ENCODE measurements at regions not wholly inside any gene's neighbourhood (a gene's known extent, or its start where the extent isn't known, plus 50 kb on each side); places are given as distances from the start of the nearest gene placed in this dataset.

DNA sequence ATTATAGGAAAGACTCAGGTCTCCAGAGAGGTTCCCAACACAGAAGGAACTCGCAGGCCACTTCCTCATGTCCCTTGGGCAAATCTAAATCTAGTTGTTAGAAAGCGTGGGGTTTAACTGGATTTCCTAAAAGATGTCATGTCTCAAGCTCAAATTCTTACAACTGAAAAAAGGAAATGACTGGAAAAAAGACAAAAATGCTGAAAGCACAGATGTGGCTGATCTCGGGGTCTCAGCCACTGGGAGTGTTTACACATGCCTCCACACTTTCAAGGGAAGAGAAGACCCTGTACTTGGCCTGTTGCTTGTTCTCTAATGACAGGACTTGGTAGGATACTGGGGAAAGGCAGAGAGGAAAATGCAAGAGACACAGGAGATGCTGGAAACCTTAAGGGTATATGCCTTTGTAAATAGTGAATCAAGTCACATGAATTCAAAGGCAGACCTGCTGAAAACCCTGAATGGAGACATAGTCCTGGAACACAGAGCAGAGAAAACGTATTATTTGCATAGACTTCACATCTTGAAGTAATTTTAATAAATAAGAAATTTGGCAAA is 160.9 kb upstream of the MEIS1 start:
- Histone ChIP-seq H3K36me3 (no peaks in the 10 kb centered on the region), H3K4me1 (no peaks in the 10 kb centered on the region), H3K9me3 (no peaks in the 10 kb centered on the region), H3K27ac (no peak overlapping the region), H3K27me3 (no peaks in the 10 kb centered on the region), H3K4me3 (no peak overlapping the region)
- DNase-seq (ENCODE audit: low spot score in 2 of 2), result no peak
- WGBS, result 72% methylated on average over 4 of the region's 4 CpGs
- TF ChIP-seq POLR2A (IDR thresholded peaks at IDR 0.05), result no peak
- TF ChIP-seq CTCF (IDR thresholded peaks at IDR 0.05), result no peak
- no peak for TF ChIP-seq EP300 (IDR thresholded peaks at IDR 0.05)
- TF ChIP-seq POLR2AphosphoS5 (IDR thresholded peaks at IDR 0.05), result no peak

DNA sequence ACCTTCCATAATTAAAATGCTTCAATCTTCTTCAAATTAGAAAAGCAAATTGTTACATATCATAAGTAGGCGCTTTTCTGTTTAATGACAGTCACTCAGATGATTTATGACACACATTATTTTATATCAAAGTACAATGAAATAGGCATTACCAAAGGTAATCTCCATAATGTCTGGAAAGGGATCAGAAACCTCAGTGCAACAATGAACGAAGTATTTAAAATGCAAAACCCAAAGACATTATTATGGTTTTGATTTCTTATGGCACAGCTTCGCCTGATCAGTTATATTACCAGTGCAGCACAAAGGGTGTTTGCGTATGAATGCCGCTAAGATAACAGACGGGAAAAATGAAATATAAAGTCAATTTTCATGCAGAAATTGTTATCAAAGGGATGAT is 162.2 kb upstream of the MEIS1 start:
- Histone ChIP-seq H3K27me3 (no peaks in the 10 kb centered on the region), H3K36me3 (no peaks in the 10 kb centered on the region), H3K27ac (no peak overlapping the region), H3K4me1 (no peaks in the 10 kb centered on the region), H3K4me3 (no peak overlapping the region), H3K9me3 (no peaks in the 10 kb centered on the region)
- 94% methylated on average over 6 of the region's 6 CpGs for WGBS
- TF ChIP-seq CTCF (IDR thresholded peaks at IDR 0.05), result no peak
- no peak for TF ChIP-seq POLR2A (IDR thresholded peaks at IDR 0.05)
- TF ChIP-seq EP300 (IDR thresholded peaks at IDR 0.05), result no peak
- TF ChIP-seq POLR2AphosphoS5 (IDR thresholded peaks at IDR 0.05), result no peak
- no peak for DNase-seq (ENCODE audit: low spot score in 2 of 2)

- no peaks in the 10 kb centered on the region for H3K36me3 ChIP-seq
- no peak for DNase-seq (ENCODE audit: low spot score in 2 of 2)
- TF ChIP-seq POLR2AphosphoS5 (IDR thresholded peaks at IDR 0.05) (no peak), POLR2A (IDR thresholded peaks at IDR 0.05) (no peak), EP300 (IDR thresholded peaks at IDR 0.05) (no peak), CTCF (IDR thresholded peaks at IDR 0.05) (no peak)
- no peaks in the 10 kb centered on the region for H3K27me3 ChIP-seq
- H3K4me3 ChIP-seq, result no peak overlapping the region
- no peak overlapping the region for H3K27ac ChIP-seq
- no peaks in the 10 kb centered on the region for H3K4me1 ChIP-seq
- no peaks in the 10 kb centered on the region for H3K9me3 ChIP-seq
- 51% methylated on average over 2 of the region's 2 CpGs for WGBS
These were observed 163.1 kb upstream of the MEIS1 start for GRCh38 chr2:66271777-66272176.

GRCh38 chr2:66270247-66270646 is 164.7 kb upstream of the MEIS1 start:
- TF ChIP-seq CTCF (IDR thresholded peaks at IDR 0.05), result no peak
- TF ChIP-seq POLR2A (IDR thresholded peaks at IDR 0.05), result no peak
- H3K9me3 ChIP-seq, result no peaks in the 10 kb centered on the region
- H3K27ac ChIP-seq, result no peak overlapping the region
- H3K4me3 ChIP-seq, result no peak overlapping the region
- H3K27me3 ChIP-seq, result no peaks in the 10 kb centered on the region
- 95% methylated on average over 1 of the region's 1 CpG for WGBS
- no peaks in the 10 kb centered on the region for H3K36me3 ChIP-seq
- DNase-seq (ENCODE audit: low spot score in 2 of 2), result no peak
- H3K4me1 ChIP-seq, result no peaks in the 10 kb centered on the region

- 92% methylated on average over 1 of the region's 1 CpG for WGBS
- DNase-seq (ENCODE audit: low spot score in 2 of 2), result no peak
These were observed 165.8 kb upstream of the MEIS1 start for GRCh38 chr2:66269166-66269565.

More at GRCh38 chr2:66269166-66269565, 165.8 kb upstream of the MEIS1 start:
- no peaks in the 10 kb centered on the region for H3K4me1 ChIP-seq
- H3K4me3 ChIP-seq, result no peak overlapping the region
- TF ChIP-seq EP300 (IDR thresholded peaks at IDR 0.05) (no peak), CTCF (IDR thresholded peaks at IDR 0.05) (no peak), POLR2A (IDR thresholded peaks at IDR 0.05) (no peak), POLR2AphosphoS5 (IDR thresholded peaks at IDR 0.05) (no peak)
- no peaks in the 10 kb centered on the region for H3K36me3 ChIP-seq
- H3K27me3 ChIP-seq, result no peaks in the 10 kb centered on the region
- H3K9me3 ChIP-seq, result no peaks in the 10 kb centered on the region
- no peak overlapping the region for H3K27ac ChIP-seq

Measured in suprapubic skin (tissue), 4 donors.